ENCODE measurements at regions not wholly inside any gene's neighbourhood (a gene's known extent, or its start where the extent isn't known, plus 50 kb on each side); places are given as distances from the start of the nearest gene placed in this dataset.

- Histone ChIP-seq H3K4me1 (no peaks in the 10 kb centered on the region), H3K27me3 (no peaks in the 10 kb centered on the region), H3K9me3 (no peaks in the 10 kb centered on the region), H3K4me3 (no peak overlapping the region), H3K27ac (no peak overlapping the region), H3K36me3 (no peaks in the 10 kb centered on the region)
- no peak for DNase-seq
- TF ChIP-seq POLR2A (IDR thresholded peaks at IDR 0.05): no peak
- TF ChIP-seq, protein P1, sequence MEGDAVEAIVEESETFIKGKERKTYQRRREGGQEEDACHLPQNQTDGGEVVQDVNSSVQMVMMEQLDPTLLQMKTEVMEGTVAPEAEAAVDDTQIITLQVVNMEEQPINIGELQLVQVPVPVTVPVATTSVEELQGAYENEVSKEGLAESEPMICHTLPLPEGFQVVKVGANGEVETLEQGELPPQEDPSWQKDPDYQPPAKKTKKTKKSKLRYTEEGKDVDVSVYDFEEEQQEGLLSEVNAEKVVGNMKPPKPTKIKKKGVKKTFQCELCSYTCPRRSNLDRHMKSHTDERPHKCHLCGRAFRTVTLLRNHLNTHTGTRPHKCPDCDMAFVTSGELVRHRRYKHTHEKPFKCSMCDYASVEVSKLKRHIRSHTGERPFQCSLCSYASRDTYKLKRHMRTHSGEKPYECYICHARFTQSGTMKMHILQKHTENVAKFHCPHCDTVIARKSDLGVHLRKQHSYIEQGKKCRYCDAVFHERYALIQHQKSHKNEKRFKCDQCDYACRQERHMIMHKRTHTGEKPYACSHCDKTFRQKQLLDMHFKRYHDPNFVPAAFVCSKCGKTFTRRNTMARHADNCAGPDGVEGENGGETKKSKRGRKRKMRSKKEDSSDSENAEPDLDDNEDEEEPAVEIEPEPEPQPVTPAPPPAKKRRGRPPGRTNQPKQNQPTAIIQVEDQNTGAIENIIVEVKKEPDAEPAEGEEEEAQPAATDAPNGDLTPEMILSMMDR (IDR thresholded peaks at IDR 0.05): no peak
Observed at GRCh38 chr4:125421547-125421946, 106.8 kb downstream of the FAT4 start.

DNA sequence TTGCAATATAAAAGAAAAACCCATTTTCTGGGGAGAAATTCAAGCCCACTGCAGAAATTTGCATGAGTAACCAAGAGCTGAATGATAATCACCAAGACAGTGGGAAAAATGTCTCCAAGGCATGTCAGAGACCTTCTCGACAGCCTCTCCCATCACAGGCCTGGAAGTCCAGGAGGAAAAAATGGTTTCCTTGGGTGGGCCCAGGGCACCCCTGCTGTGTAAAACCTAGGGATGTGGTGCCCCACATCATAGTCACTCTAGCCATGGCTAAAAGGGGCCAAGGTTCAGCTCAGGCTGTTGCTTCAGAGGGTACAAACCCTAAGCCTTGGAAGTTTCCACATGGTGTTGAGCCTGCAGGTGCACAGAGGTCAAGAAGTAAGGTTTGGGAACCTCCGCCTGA, 108.4 kb downstream of the FAT4 start:
- Histone ChIP-seq H3K4me3 (no peak overlapping the region), H3K27ac (no peak overlapping the region), H3K36me3 (no peaks in the 10 kb centered on the region), H3K4me1 (no peaks in the 10 kb centered on the region), H3K9me3 (no peaks in the 10 kb centered on the region), H3K27me3 (no peaks in the 10 kb centered on the region)
- no peak for DNase-seq
- TF ChIP-seq, protein P1 (IDR thresholded peaks at IDR 0.05): no peak
- TF ChIP-seq POLR2A (IDR thresholded peaks at IDR 0.05): no peak

DNA sequence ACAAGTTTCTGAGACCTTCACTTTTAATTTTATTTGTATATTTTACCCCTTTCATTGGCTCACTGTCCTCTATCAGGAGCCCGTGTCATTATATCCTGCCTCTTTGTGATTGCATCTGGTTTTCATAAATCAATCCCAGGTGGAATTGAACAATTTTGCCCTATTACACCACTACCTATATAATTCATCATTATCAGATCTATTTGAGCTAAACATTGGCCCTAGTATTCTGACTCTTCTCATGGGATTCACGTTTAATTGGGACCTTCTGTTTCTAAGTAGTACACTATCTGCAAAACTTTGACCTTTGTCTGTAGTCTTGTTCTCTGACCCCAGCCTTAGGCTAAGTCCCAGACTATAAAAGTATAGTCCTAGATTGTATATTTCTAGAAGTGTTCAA, 114.1 kb downstream of the FAT4 start:
- Histone ChIP-seq H3K4me3 (no peak overlapping the region), H3K4me1 (no peaks in the 10 kb centered on the region), H3K27ac (no peak overlapping the region), H3K9me3 (no peaks in the 10 kb centered on the region), H3K27me3 (no peaks in the 10 kb centered on the region), H3K36me3 (no peaks in the 10 kb centered on the region)
- DNase-seq: no peak
- no peak for TF ChIP-seq POLR2A (IDR thresholded peaks at IDR 0.05)
- TF ChIP-seq, protein P1 (IDR thresholded peaks at IDR 0.05): no peak

DNA sequence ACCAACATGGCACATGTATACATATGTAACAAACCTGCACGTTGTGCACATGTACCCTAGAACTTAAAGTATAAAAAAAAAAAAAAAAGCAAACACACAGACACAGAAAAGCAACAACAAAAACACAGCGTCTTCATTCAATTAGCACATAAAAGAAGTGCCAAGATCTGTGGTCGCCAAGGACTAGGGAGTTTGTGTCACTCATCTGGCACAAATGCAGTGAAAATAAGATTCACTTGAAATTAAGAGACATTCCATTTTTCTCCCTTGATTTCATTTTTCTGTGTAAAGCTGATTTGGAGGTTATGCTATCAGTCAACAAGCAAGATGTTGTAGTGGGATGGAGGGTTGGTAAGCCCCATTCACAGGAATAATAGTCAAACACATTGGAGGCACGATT, 115.3 kb downstream of the FAT4 start:
- H3K9me3 ChIP-seq: no peaks in the 10 kb centered on the region
- H3K36me3 ChIP-seq: no peaks in the 10 kb centered on the region
- no peak overlapping the region for H3K4me3 ChIP-seq
- no peak for DNase-seq
- no peak for TF ChIP-seq POLR2A (IDR thresholded peaks at IDR 0.05)
- TF ChIP-seq, protein P1 (IDR thresholded peaks at IDR 0.05): no peak
- no peaks in the 10 kb centered on the region for H3K27me3 ChIP-seq
- no peak overlapping the region for H3K27ac ChIP-seq
- H3K4me1 ChIP-seq: no peaks in the 10 kb centered on the region

GRCh38 chr4:125432078-125432477, 117.3 kb downstream of the FAT4 start:
- no peak overlapping the region for H3K27ac ChIP-seq
- DNase-seq: no peak
- TF ChIP-seq, protein P1 (IDR thresholded peaks at IDR 0.05): no peak
- no peak for TF ChIP-seq POLR2A (IDR thresholded peaks at IDR 0.05)
- no peaks in the 10 kb centered on the region for H3K4me1 ChIP-seq
- no peak overlapping the region for H3K4me3 ChIP-seq
- no peaks in the 10 kb centered on the region for H3K9me3 ChIP-seq
- no peaks in the 10 kb centered on the region for H3K27me3 ChIP-seq
- H3K36me3 ChIP-seq: no peaks in the 10 kb centered on the region

GRCh38 chr4:125433453-125433852, 118.7 kb downstream of the FAT4 start:
- peak overlapping the region in 1 of 4 donors; percentile 2 for H3K27ac ChIP-seq
- no peak for DNase-seq
- no peak for TF ChIP-seq POLR2A (IDR thresholded peaks at IDR 0.05)
- TF ChIP-seq, protein P1 (IDR thresholded peaks at IDR 0.05): no peak

More at GRCh38 chr4:125433453-125433852, 118.7 kb downstream of the FAT4 start:
- Histone ChIP-seq H3K4me1 (no peaks in the 10 kb centered on the region), H3K36me3 (no peaks in the 10 kb centered on the region), H3K9me3 (no peaks in the 10 kb centered on the region), H3K4me3 (no peak overlapping the region), H3K27me3 (no peaks in the 10 kb centered on the region)

All from Peyer's patch (tissue), 4 donors.